Ovary (tissue), 7 donors: ENCODE measurements at regions not wholly inside any gene's neighbourhood (a gene's known extent, or its start where the extent isn't known, plus 50 kb on each side); places are given as distances from the start of the nearest gene placed in this dataset.

ENCODE experiments used
- DNase-seq, 5 donors: peaks; one replicate each; pipeline ENCODE4 v3.0.0-alpha.2; 2019 to 2020
- H3K27ac ChIP-seq, 2 donors: fragments of 200-600 bp; one replicate each; pipeline versions ENCODE4 v1.5.1 to v1.8.0; 2019 to 2022
- H3K27me3 ChIP-seq: fragments of 200-600 bp; one replicate; pipeline ENCODE4 v1.8.0; 2022
- H3K36me3 ChIP-seq: fragments of 200-600 bp; sonication (generic); one replicate; pipeline ENCODE4 v1.5.1; 2019
- H3K4me1 ChIP-seq: one replicate; pipeline ENCODE4 v1.8.1; 2013; ENCODE audit warnings: mild to moderate bottlenecking, moderate library complexity; ENCODE audit not compliant: insufficient read depth
- H3K4me3 ChIP-seq: fragments of 200-600 bp; sonication (generic); one replicate; pipeline ENCODE4 v1.5.1; 2017
- H3K9me3 ChIP-seq, 2 donors: fragments of 200-600 bp in 1 of 2; sonication (generic) in 1 of 2; one replicate each; pipeline versions ENCODE4 v1.5.1 to v1.8.1; 2013 to 2019; ENCODE audit warnings: mild to moderate bottlenecking in 1 of 2, moderate library complexity in 1 of 2
- CTCF ChIP-seq, 3 donors: fragments of 450-650 bp in 2 of 3; fragments of 200-600 bp in 1 of 3; IDR thresholded peaks; one replicate each; pipeline versions ENCODE4 v1.5.1 to v1.8.0; 2016 to 2022; ENCODE audit warnings: antibody characterized with exemption in 3 of 3, mild to moderate bottlenecking in 1 of 3
- EP300 ChIP-seq: sonication (generic); formaldehyde crosslinking; IDR thresholded peaks from one replicate; pipeline ENCODE4 v1.6.1; 2017; ENCODE audit warnings: antibody characterized with exemption
- POLR2A ChIP-seq: fragments of 450-650 bp; IDR thresholded peaks from one replicate; pipeline ENCODE4 v1.6.1; 2017; ENCODE audit warnings: antibody characterized with exemption, mild to moderate bottlenecking, moderate library complexity
- WGBS, 3 donors: extraction: QIAGEN DNeasy Blood & Tissue Kit in 1 of 3; methylation state at CpG; one replicate each; pipeline versions ENCODE4 v1.1.5 to v1.1.7; 2013 to 2017; 5-methylcytosine and 5-hydroxymethylcytosine counted together
- intact Hi-C, 4 donors: fragments of 100-400 bp; cut with DNase I; formaldehyde crosslinking; loops; one replicate each; pipeline versions ENCODE4 v1.11.0 to v1.15.1; 2022 to 2023
- donor health status: DM: no; HTN: no; CAD: no; lungs with moderate emphysema.
- donor health status: DM: no; HTN: no; CAD: no.
- donor health status: Bipolar disorder and iron deficiency.
- donor health status: DM: no; HTN: no; CAD: no.
- donor health status: DM: yes; HTN: yes; CAD: no.

- 68 to 77% (median 75%) methylated on average over 2 of the region's 2 CpGs for WGBS, 3 donors
- H3K27ac ChIP-seq: no peak overlapping the region
- no peak for DNase-seq
- intact Hi-C loops: no loop called here
- TF ChIP-seq CTCF (IDR thresholded peaks at IDR 0.05) (no peak), POLR2A (no peak), EP300 (no peak)
- no peaks in the 10 kb centered on the region for H3K36me3 ChIP-seq
- H3K27me3 ChIP-seq: no peaks in the 10 kb centered on the region
- no peaks in the 10 kb centered on the region for H3K9me3 ChIP-seq
- H3K4me3 ChIP-seq: no peak overlapping the region
- H3K4me1 ChIP-seq: no peaks in the 10 kb centered on the region
Measured at GRCh38 chr3:152742368-152743347, 92.3 kb upstream of the P2RY1 start.

- DNase-seq: no peak
- Histone ChIP-seq H3K27me3 (no peaks in the 10 kb centered on the region), H3K36me3 (no peaks in the 10 kb centered on the region), H3K9me3 (no peaks in the 10 kb centered on the region), H3K4me3 (no peak overlapping the region), H3K27ac (no peak overlapping the region), H3K4me1 (no peaks in the 10 kb centered on the region)
- 83 to 91% (median 90%) methylated on average over 1 of the region's 1 CpG for WGBS, 3 donors
- intact Hi-C loops: no loop called here
- no peak for TF ChIP-seq EP300
- no peak for TF ChIP-seq CTCF (IDR thresholded peaks at IDR 0.05)
- no peak for TF ChIP-seq POLR2A
Measured at GRCh38 chr3:152745646-152746045, 89.3 kb upstream of the P2RY1 start.

GRCh38 chr3:152754303-152754702, 80.6 kb upstream of the P2RY1 start:
- WGBS, 3 donors: 83 to 87% (median 84%) methylated on average over 2 of the region's 2 CpGs
- no peak for DNase-seq
- H3K36me3 ChIP-seq: no peaks in the 10 kb centered on the region
- no peaks in the 10 kb centered on the region for H3K27me3 ChIP-seq
- H3K9me3 ChIP-seq: no peaks in the 10 kb centered on the region
- no peak overlapping the region for H3K27ac ChIP-seq
- H3K4me3 ChIP-seq: no peak overlapping the region
- TF ChIP-seq POLR2A (no peak), CTCF (IDR thresholded peaks at IDR 0.05) (no peak), EP300 (no peak)
- no peaks in the 10 kb centered on the region for H3K4me1 ChIP-seq
- intact Hi-C loops: no loop called here

- intact Hi-C loops: no loop called here
- no peak for DNase-seq
- Histone ChIP-seq H3K4me3 (no peak overlapping the region), H3K27ac (no peak overlapping the region), H3K9me3 (no peaks in the 10 kb centered on the region), H3K4me1 (no peaks in the 10 kb centered on the region), H3K27me3 (no peaks in the 10 kb centered on the region), H3K36me3 (no peaks in the 10 kb centered on the region)
- TF ChIP-seq EP300: no peak
- TF ChIP-seq POLR2A: no peak
- no peak for TF ChIP-seq CTCF (IDR thresholded peaks at IDR 0.05)
Measured at GRCh38 chr3:152756807-152757206, 78.1 kb upstream of the P2RY1 start.
